Tongue (tissue), 1 donor: ENCODE measurements at regions not wholly inside any gene's neighbourhood (a gene's known extent, or its start where the extent isn't known, plus 50 kb on each side); places are given as distances from the start of the nearest gene placed in this dataset.

Source experiments
- DNase-seq: peaks from one replicate; pipeline ENCODE4 v3.0.0-alpha.2; 2015

- DNase-seq, result no peak
These were observed 576.2 kb downstream of the DHX35 start for GRCh38 chr20:39538317-39538716.

DNA sequence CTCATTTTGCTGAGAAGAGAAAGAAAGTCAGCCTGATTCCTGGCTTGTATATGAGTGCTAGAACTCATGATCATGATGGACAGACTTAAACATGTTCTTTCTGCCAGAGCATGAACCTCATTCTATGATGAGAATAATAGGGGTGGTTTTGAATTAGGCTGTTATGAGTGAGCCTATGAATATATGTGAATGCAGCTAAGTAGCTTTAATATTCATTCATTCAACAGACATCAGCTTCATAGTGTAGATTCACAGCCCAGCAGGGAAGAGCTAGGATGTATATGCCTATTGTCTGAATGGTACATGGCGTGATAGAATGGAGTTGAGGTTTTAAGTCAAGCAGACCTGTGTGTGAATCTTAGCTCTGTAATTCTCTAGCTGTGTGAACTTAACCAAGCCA is 573.2 kb downstream of the DHX35 start:
- DNase-seq, result no peak

DNA sequence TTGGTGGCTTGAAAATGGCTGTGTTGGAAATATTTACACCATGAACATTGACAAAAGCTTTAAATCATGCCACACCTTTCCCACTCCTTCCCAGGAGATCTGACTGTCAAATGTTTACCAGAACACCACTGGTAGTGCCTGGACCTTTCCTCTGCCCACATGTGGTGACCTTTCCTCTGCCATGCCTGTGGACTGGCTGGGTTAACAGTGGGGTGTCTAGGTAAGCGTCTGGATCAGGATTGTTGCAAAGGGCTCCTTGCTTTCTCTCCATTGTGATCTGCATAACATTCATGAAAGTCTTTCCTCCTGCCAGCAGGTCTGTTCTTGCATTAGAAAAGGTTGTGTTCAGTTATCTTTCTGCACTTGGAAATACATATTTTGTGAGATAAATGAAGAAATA is 572.7 kb downstream of the DHX35 start:
- no peak for DNase-seq

GRCh38 chr20:39533858-39534257 is 571.7 kb downstream of the DHX35 start:
- no peak for DNase-seq

DNA sequence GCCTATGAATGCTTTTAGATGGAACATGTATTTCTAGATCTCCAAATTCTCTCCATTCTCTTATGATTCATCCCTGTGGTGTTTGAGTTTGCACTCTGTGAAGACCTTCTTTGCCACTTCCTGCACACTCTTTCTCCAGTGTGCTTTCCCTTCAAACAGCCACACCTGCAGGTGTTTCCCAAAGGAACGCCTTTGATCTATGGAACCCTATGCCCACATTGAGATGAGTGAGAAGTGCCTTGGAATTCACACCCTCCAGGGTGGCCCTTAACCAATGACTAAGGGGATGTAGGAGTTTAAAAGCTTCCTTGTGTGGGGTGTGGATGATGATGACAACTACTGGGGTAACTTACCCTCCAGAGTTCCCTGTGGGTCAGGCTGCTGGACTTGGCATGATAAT is 570.1 kb downstream of the DHX35 start:
- no peak for DNase-seq

DNA sequence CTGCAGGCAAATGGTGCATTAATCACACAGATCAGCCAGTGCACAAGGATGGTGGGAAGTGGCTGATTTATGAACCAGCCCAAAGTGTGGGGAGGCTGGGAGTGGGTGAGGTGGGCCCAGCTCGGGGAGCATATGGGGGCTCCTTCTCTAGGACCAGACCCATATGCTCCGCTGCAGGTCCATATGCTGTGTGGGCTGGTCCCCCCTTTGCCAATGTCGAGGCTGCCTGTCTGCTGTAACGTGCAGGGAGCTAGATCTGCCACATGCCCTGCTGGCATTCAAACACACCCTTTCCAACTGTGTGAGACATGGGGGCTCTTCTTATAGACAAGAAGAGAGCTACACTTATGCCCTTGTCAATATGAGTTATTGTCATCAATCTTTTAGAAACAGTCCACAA is 566.3 kb downstream of the DHX35 start:
- DNase-seq, result no peak

DNA sequence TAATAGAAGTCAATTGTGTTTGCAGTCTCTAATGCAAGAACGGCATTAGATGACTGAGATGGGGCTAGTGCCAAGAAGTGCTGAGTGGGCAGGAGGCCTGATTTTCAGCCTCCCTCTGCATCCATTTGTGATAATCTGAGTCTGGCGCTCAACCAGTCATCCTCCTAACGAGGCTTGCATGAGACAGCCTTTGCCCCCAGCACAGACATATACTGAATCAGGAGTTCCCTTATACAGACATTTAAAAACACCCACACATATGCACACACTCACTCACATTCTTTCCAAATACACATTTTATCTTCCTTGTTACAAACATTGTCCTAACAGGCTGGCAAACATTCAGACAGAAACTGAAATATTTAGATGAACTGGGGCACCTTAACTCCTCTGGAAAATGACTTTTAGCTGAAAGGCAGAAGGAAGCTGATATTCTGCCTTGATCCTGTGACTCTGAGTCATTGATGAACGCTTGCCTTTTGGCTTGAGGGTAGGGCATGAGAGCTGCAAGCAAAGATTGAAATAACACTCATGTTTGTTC is 562.3 kb downstream of the DHX35 start:
- peak; percentile 19 for DNase-seq

- DNase-seq, result peak; percentile 13
These were observed 561.3 kb downstream of the DHX35 start for GRCh38 chr20:39523405-39523804.

DNA sequence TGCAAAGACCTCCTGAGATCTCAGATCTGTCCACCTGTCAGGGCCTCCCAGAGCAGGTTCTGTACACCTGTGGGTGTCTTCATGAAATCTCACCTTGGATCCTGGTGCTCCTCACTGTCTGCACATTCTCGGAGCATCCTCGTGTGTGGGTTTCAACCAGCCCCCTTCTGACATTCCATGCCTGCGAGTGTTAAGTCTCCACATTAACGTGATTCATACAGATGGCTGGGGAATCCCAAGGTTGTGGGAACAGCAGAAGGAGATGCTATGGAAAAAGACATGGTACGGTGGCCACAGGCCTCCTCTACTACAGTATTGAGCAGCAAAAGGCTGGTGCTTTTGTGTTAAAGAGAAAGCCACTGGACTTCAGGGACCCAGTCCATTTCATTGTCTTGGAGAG is 556.5 kb downstream of the DHX35 start:
- no peak for DNase-seq

- no peak for DNase-seq
These were observed 554.8 kb downstream of the DHX35 start for GRCh38 chr20:39516964-39517363.

GRCh38 chr20:39504710-39505094 is 542.6 kb downstream of the DHX35 start:
- DNase-seq, result no peak

GRCh38 chr20:39503902-39504709 is 542.0 kb downstream of the DHX35 start:
- DNase-seq, result peak; percentile 6

DNA sequence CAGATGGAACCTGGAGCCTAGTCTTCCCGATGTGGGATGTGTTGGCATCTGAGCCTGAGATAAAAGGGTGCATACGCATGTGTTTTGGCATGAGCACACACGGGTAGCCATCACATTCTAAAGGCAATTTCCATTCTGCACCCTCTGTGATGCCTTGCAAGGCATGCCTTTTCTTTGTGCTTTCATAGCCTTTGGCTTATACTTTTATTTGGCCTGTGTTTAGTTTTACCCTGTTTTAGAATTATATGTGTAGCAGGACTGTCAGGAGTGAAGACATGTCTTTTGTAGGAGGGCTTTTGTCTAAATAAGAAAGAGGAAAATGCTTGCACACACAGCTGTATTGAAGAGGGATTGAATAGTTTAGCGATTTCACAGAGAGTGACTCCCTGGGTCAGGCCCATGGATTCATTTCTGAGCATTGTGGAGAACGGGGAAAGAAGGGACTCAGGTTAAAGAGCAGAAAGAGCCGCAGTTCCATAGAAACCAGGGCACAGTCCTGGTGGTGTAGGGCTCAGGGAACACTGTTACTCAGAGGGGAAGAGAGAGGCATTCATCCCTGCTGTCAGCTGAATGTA is 530.2 kb downstream of the DHX35 start:
- DNase-seq, result no peak

DNA sequence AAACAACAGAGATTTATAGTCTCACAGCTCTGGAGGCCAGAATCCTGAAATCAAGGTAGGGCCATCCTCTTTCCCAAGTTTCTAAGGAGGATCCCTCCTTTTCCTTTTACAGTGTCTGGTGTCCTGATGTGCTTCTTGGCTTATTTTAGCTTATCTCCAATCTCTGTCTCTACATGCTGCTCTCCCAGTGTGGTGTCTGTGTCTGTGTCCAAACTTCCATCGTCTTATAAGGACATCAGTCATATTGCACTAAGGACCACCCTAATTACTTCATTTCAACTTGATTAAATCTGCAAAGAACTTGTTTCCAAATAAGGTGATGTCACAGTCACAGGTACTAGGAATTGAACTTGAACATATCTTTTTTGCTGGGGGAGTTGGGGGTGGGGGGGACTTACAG is 529.6 kb downstream of the DHX35 start:
- DNase-seq, result no peak

DNA sequence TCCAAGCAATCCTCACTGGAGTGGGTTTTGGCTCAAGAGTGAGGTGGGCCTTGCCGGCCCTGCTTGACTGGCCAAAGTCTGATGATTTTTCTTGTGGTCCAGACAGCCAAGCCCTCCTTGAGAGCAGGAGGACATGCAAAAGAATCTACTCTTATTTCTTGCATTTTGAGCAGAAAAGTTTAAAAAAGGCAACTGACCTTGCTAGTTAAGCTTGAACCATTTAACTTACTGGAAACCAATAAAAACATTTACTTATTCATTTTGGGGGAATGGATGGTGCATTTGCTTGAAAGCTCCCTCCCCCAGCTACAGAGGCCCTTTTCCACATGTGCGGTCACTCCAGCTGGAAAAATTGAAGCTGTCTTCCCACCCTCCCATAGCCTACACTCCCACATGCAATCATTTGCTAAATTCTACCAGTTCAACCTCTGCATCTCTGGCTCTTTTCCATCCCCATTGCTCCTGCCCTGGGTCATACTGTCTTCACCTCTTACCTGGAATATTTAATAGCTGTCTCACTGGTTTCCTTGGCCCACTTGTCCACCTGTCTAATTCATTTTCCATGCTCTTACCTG is 527.9 kb downstream of the DHX35 start:
- peak; percentile 3 for DNase-seq

- no peak for DNase-seq
These were observed 518.3 kb downstream of the DHX35 start for GRCh38 chr20:39480276-39481043.

DNA sequence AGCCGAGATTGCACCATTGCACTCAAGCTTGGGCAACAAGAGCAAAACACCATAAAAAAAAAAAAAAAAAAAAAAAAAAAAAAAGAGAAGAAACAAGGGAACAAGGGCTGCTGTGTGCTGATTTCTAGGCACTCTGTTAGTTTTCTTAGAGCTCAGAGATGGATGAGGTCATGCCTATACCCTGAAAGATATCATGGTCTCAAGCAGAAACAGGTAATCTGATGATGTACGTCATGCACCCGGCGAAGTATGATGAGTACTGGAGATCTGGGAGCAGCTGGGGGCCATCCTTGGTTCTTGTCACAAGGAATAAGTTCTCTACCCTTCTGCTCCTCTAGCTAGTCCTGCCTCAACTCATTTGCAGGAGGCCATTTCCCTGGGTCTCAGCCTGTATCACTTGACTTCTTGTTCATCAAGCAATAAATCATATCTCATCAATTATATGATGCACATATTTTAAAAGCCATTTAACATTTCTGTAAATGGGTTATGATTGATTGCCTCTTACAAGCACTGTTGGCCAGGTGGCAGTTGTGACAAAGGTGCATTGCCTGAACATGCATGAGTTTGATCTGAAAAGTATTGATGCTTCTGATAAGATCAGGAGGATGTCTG is 517.2 kb downstream of the DHX35 start:
- no peak for DNase-seq

DNA sequence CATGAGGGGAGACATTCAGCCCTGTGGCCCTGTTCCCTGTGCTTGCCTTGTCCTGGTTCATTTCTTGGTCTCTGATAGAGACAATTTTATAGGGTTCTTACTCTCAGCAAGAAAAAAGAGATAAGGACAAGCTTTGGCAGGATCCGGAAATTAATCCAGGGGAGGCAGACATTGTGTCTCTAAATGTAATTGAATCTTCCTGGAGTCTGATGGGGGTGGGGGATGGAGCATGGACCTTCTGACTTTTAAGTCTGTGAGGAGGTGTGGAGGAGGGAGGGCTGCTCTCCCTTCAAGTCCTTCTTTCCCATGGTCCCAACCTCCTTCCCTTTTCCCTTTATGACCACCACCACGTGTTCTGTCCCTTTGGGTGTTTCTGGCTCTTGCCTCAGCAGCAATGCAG is 512.7 kb downstream of the DHX35 start:
- no peak for DNase-seq

DNA sequence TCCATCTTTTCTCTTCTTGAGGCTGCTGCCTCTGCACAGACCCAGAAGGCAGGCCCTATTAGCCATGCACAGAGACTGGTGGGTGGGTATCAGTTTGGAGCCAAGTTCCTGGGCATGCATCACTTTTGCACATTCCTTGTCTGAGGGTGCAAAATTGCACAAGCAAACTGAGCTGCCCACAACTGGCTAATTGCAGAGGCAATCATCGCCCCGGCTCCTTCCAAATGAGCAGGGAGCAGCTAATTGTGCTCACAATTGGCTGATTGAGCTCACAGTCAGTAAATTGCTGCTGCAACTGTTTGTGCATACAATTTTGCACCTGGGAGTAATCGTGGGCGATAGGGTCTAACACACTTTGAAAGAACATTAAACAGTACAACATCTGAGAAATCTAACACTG is 511.4 kb downstream of the DHX35 start:
- DNase-seq, result no peak

- DNase-seq, result peak; percentile 11
These were observed 506.6 kb downstream of the DHX35 start for GRCh38 chr20:39468703-39469102.

GRCh38 chr20:39464238-39464637 is 502.1 kb downstream of the DHX35 start:
- DNase-seq, result no peak

GRCh38 chr20:39462416-39462945 is 500.3 kb downstream of the DHX35 start:
- peak; percentile 53 for DNase-seq
